ENCODE measurements at regions not wholly inside any gene's neighbourhood (a gene's known extent, or its start where the extent isn't known, plus 50 kb on each side); places are given as distances from the start of the nearest gene placed in this dataset.

DNA sequence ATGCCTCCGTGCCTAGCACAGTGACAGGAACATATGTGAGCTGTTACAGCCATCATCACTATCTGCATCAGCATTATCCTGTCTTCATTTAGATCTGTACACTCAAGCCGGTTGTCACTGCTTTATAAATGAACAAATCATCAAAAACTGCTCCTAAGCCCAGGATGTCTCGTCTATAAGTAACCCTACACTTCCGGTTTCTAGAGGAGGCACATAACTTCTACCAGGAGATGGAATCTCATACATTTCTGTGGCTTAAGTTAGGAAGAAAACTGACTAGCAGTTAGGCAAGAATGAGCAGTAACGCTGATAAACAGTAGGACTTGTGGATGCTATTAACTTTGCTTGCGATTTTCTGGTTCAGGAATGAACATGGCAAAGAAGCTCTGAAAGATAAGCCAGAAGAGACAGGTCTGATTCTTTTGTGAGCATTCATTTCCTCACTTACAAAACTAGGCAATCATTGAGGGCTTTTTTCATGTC lies 1199.2 kb downstream of the SORCS3 start:
- no peak overlapping the region for H3K4me3 ChIP-seq (ENCODE audit: low read depth, low read length)
- TF ChIP-seq, protein P1, sequence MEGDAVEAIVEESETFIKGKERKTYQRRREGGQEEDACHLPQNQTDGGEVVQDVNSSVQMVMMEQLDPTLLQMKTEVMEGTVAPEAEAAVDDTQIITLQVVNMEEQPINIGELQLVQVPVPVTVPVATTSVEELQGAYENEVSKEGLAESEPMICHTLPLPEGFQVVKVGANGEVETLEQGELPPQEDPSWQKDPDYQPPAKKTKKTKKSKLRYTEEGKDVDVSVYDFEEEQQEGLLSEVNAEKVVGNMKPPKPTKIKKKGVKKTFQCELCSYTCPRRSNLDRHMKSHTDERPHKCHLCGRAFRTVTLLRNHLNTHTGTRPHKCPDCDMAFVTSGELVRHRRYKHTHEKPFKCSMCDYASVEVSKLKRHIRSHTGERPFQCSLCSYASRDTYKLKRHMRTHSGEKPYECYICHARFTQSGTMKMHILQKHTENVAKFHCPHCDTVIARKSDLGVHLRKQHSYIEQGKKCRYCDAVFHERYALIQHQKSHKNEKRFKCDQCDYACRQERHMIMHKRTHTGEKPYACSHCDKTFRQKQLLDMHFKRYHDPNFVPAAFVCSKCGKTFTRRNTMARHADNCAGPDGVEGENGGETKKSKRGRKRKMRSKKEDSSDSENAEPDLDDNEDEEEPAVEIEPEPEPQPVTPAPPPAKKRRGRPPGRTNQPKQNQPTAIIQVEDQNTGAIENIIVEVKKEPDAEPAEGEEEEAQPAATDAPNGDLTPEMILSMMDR (IDR thresholded peaks at IDR 0.05; ENCODE audit: control insufficient read depth, extremely low read depth, insufficient read depth) = no peak
- no peak for DNase-seq (ENCODE audit: low read depth)

DNA sequence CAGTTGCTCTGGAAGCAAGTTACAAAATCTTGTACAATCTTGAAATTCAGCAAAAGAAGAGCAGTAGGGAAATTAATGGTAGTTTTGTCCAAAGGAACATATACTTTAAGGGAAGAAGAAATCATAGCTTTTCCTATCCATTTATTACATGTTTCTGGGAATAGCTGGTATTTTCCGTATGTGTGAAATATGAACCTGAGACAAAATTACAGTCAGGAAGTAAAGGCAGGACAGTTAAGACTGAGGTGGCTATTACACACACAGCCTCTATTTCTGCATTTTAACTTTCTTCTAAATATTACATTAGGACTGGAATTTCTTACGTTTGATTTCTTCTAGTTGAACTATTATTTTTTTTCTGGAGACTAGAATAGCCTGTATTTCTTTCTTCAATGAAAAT lies 1197.3 kb downstream of the SORCS3 start:
- TF ChIP-seq, protein P1 (IDR thresholded peaks at IDR 0.05; ENCODE audit: control insufficient read depth, extremely low read depth, insufficient read depth) = no peak

DNA sequence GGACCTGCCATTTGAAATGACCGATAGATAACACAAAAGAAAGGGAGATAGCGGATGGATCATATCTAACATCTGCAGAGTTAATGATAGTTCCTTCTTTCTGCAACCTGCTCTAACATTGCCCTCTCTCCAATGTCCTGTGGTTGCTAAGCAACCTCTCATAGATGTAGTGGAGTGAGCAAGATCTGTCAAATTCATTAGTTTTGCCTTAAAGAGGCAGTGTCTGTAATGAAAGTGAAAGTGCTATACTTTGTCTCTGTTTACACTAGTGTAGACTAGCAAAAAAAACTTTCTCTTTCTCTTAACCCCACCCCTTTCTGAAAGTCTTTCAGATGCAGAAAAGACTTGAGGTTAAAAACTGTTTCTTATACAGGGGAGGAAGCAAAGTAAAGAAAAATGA lies 1196.9 kb downstream of the SORCS3 start:
- DNase-seq (ENCODE audit: low read depth) = no peak

More for the DNA sequence above, 1197.3 kb downstream of the SORCS3 start:
- H3K4me3 ChIP-seq (ENCODE audit: low read depth, low read length) = no peak overlapping the region
- DNase-seq (ENCODE audit: low read depth) = no peak

DNA sequence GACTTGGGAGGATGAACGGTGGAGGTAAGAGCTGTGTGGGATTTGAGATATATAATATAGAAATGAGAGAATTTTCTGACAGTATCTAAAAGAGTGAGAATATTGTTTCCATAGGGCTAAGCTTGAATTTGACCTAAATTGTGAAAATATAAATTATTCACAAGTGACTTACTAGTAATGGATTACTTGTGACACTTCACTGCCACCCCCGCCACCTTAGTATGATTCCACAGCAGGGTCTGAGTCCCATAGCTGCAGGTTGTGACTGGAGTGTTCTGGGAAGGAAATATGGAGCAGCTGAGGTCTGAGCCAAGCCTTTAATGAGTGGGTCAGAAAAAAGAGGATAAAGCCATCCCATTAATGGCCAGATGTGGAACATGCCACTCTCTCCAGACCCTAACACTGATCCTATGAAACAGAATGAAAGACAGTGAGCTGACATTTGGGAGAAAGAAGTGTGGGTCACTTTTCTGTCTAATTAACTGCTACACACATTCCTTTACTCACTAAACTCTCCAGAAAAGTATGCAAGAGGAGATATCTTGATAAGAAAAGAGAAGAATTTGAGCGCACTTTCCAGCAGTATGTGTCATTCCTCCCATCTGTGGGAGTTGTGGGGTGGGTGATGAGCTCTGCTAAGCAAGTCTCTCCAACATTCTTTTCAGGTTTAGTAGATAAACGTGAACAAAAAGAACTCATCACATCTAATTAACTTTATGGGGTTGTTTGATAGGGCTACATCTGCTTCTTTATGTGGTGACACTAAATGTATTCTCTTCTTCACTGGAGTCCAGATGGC lies 1193.4 kb downstream of the SORCS3 start:
- DNase-seq (ENCODE audit: low read depth) = no peak

More for the DNA sequence above, 1196.9 kb downstream of the SORCS3 start:
- no peak overlapping the region for H3K4me3 ChIP-seq (ENCODE audit: low read depth, low read length)
- TF ChIP-seq, protein P1 (IDR thresholded peaks at IDR 0.05; ENCODE audit: control insufficient read depth, extremely low read depth, insufficient read depth) = no peak

DNA sequence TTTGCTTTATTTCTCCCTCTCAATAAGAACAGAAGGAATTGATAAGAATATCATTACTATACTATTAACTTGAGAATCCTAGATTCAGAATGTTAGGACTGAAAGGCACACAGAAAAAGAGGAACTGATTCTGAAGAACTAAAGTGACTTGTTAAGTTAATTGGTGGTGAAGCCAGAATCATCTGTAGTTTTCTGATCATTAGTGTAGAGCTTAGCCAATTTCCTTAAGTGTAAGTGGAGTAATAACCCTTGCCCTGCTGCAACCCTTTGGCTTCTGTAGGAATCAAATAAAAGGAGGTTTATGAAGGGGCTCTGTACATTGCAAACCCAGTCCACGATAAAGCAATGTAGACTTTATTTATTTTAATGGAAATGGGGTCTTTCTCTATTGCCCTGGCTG lies 1186.0 kb downstream of the SORCS3 start:
- TF ChIP-seq, protein P1 (IDR thresholded peaks at IDR 0.05; ENCODE audit: control insufficient read depth, extremely low read depth, insufficient read depth) = no peak
- DNase-seq (ENCODE audit: low read depth) = no peak
- no peak overlapping the region for H3K4me3 ChIP-seq (ENCODE audit: low read depth, low read length)

More for the DNA sequence above, 1193.4 kb downstream of the SORCS3 start:
- no peak overlapping the region for H3K4me3 ChIP-seq (ENCODE audit: low read depth, low read length)
- TF ChIP-seq, protein P1 (IDR thresholded peaks at IDR 0.05; ENCODE audit: control insufficient read depth, extremely low read depth, insufficient read depth) = no peak

DNA sequence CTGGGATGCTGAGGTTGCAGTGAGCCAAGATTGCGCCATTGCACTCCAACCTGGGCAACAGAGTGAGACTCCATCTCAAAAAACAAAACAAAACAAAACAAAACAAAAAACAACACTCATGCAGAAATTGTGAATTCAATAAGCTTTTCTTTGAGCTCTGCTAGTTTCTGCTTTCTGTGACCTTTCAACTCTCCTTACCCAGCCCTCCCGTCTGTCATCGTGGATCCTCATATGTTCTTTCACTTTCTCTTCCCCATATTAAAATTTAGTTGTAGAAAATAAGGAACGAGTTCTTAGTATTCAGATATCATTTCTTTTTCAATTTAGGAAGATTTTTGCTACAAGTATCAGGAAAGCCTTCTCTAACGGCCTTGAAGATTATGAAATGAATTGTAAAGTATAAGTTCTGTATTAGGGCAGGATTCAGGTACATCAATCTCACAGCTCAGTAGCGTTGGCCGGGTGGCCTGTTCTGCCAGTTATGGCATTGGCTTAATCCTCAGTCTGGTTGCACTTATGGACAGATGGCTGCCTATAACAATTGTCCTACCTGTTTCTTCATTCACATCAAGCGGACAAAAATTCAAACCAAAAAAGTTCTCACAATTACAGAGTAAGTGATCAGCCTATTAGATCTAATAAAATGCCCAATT lies 1167.0 kb downstream of the SORCS3 start:
- TF ChIP-seq, protein P1 (IDR thresholded peaks at IDR 0.05; ENCODE audit: control insufficient read depth, extremely low read depth, insufficient read depth) = no peak
- no peak for DNase-seq (ENCODE audit: low read depth)
- no peak overlapping the region for H3K4me3 ChIP-seq (ENCODE audit: low read depth, low read length)

Data from LNCaP clone FGC (cell line).